Ishikawa (cell line): ENCODE measurements at regions not wholly inside any gene's neighbourhood (a gene's known extent, or its start where the extent isn't known, plus 50 kb on each side); places are given as distances from the start of the nearest gene placed in this dataset.

Experiments
- CEBPB ChIP-seq: IDR thresholded peaks from 2 replicates; pipeline ENCODE4 v1.6.1; 2012
- CREB1 ChIP-seq: IDR thresholded peaks from 2 replicates; pipeline ENCODE4 v1.6.1; 2012; ENCODE audit warnings: low read depth
- EGR1 ChIP-seq: IDR thresholded peaks from 2 replicates; pipeline ENCODE4 v1.6.1; 2012
- EP300 ChIP-seq: IDR thresholded peaks from 2 replicates; pipeline ENCODE4 v1.6.1; 2012; ENCODE audit warnings: borderline replicate concordance
- FOXM1 ChIP-seq: IDR thresholded peaks from 2 replicates; pipeline ENCODE4 v1.6.1; 2012; ENCODE audit warnings: low read depth, borderline replicate concordance
- MAX ChIP-seq: IDR thresholded peaks from 2 replicates; pipeline ENCODE4 v1.6.1; 2012
- NFIC ChIP-seq: IDR thresholded peaks from 2 replicates; pipeline ENCODE4 v1.6.1; 2012
- RAD21 ChIP-seq: IDR thresholded peaks from 2 replicates; pipeline ENCODE4 v1.6.1; 2012; ENCODE audit warnings: low read depth
- REST ChIP-seq: IDR thresholded peaks from 2 replicates; pipeline ENCODE4 v1.6.1; 2012; ENCODE audit warnings: low read depth, mild to moderate bottlenecking
- TAF1 ChIP-seq: IDR thresholded peaks from 2 replicates; pipeline ENCODE4 v1.6.1; 2012; ENCODE audit warnings: low read depth, mild to moderate bottlenecking
- TCF12 ChIP-seq: IDR thresholded peaks from 2 replicates; pipeline ENCODE4 v1.6.1; 2012; ENCODE audit warnings: low read depth
- TEAD4 ChIP-seq: IDR thresholded peaks from 2 replicates; pipeline ENCODE4 v1.6.1; 2012
- USF1 ChIP-seq: IDR thresholded peaks from 2 replicates; pipeline ENCODE4 v1.6.1; 2012
- YY1 ChIP-seq: IDR thresholded peaks from 2 replicates; pipeline ENCODE4 v1.6.1; 2012; ENCODE audit warnings: low read depth
- ZBTB7A ChIP-seq: IDR thresholded peaks from 2 replicates; pipeline ENCODE4 v1.6.1; 2012; ENCODE audit warnings: low read depth

GRCh38 chr2:191569025-191569424, 108.9 kb upstream of the NABP1 start:
- TF ChIP-seq TCF12 = no peak

GRCh38 chr2:191571163-191571769, 106.7 kb upstream of the NABP1 start:
- TF ChIP-seq TEAD4 = no peak
- TF ChIP-seq RAD21 = peak; percentile 40; the same call in 1 of the 2 replicates

GRCh38 chr2:191572319-191572718, 105.6 kb upstream of the NABP1 start:
- no peak for TF ChIP-seq RAD21
- TF ChIP-seq TCF12 = no peak
- no peak for TF ChIP-seq YY1
- TF ChIP-seq FOXM1 = no peak

GRCh38 chr2:191573216-191573615, 104.7 kb upstream of the NABP1 start:
- TF ChIP-seq TCF12 = no peak
- no peak for TF ChIP-seq USF1
- no peak for TF ChIP-seq NFIC
- no peak for TF ChIP-seq CEBPB
- no peak for TF ChIP-seq EP300
- TF ChIP-seq RAD21 = no peak
- TF ChIP-seq TAF1 = no peak
- no peak for TF ChIP-seq EGR1
- TF ChIP-seq TEAD4 = no peak

GRCh38 chr2:191574232-191574631, 103.7 kb upstream of the NABP1 start:
- TF ChIP-seq FOXM1 (no peak), MAX (no peak), EP300 (no peak), TAF1 (no peak), ZBTB7A (no peak), CREB1 (no peak), REST (no peak), TCF12 (no peak), RAD21 (no peak), USF1 (no peak), YY1 (no peak), EGR1 (no peak), NFIC (no peak), TEAD4 (no peak), CEBPB (no peak)

GRCh38 chr2:191577605-191578004, 100.3 kb upstream of the NABP1 start:
- 0 out of 2 replicates have a peak, but pooled peaks have one; percentile 11 for TF ChIP-seq CEBPB
- no peak for TF ChIP-seq TEAD4

- TF ChIP-seq TEAD4 = no peak
- TF ChIP-seq TCF12 = no peak
- no peak for TF ChIP-seq CREB1
- no peak for TF ChIP-seq EP300
- TF ChIP-seq ZBTB7A = no peak
Observed at GRCh38 chr2:191578031-191578430, 99.9 kb upstream of the NABP1 start.

GRCh38 chr2:191580581-191580980, 97.4 kb upstream of the NABP1 start:
- TF ChIP-seq ZBTB7A (no peak), NFIC (no peak), EGR1 (no peak), USF1 (no peak), MAX (no peak), TCF12 (no peak), CREB1 (no peak), REST (no peak), EP300 (no peak), CEBPB (no peak), FOXM1 (no peak), YY1 (no peak), TAF1 (no peak), TEAD4 (no peak), RAD21 (no peak)
